ENCODE measurements at regions not wholly inside any gene's neighbourhood (a gene's known extent, or its start where the extent isn't known, plus 50 kb on each side); places are given as distances from the start of the nearest gene placed in this dataset.

DNA sequence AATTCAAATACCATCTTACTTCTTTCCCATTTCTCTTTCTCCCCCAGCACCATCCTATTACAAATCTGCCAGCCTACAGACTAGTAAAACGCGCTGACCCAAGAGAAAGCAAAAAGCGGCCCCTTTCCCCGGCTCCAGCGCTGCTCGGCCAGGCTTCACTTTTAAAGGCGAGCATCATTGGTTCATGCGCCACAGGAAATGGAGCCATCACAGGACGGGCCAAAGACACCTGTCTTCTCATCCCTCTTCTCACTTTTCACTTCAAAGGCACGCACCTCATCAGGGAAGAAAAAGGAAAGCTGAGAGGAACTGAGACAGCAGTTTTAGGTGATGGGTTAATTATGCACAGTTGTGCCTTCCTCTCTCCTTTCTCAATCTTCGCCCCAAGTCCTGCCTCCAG, 664.2 kb upstream of the USP24 start:
- TF ChIP-seq, protein P1, sequence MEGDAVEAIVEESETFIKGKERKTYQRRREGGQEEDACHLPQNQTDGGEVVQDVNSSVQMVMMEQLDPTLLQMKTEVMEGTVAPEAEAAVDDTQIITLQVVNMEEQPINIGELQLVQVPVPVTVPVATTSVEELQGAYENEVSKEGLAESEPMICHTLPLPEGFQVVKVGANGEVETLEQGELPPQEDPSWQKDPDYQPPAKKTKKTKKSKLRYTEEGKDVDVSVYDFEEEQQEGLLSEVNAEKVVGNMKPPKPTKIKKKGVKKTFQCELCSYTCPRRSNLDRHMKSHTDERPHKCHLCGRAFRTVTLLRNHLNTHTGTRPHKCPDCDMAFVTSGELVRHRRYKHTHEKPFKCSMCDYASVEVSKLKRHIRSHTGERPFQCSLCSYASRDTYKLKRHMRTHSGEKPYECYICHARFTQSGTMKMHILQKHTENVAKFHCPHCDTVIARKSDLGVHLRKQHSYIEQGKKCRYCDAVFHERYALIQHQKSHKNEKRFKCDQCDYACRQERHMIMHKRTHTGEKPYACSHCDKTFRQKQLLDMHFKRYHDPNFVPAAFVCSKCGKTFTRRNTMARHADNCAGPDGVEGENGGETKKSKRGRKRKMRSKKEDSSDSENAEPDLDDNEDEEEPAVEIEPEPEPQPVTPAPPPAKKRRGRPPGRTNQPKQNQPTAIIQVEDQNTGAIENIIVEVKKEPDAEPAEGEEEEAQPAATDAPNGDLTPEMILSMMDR (conservative IDR thresholded peaks at IDR 0.05 in 1 of 2, IDR thresholded peaks at IDR 0.05 in 1 of 2; ENCODE audit: low read depth in 1 of 2, low read length in 2 of 2): no peak
- TF ChIP-seq EZH2 (IDR thresholded peaks at IDR 0.05; ENCODE audit: low read length, missing control alignments): no peak
